GM18517 (cell line): ENCODE measurements at regions not wholly inside any gene's neighbourhood (a gene's known extent, or its start where the extent isn't known, plus 50 kb on each side); places are given as distances from the start of the nearest gene placed in this dataset.

Experiments used
- ATAC-seq: cut with Tn5 transposase; IDR thresholded peaks from one replicate; pipeline ENCODE4 v1.9.1; 2021; ENCODE audit warnings: mild to moderate bottlenecking, moderate library complexity; ENCODE audit not compliant: unreplicated experiment

DNA sequence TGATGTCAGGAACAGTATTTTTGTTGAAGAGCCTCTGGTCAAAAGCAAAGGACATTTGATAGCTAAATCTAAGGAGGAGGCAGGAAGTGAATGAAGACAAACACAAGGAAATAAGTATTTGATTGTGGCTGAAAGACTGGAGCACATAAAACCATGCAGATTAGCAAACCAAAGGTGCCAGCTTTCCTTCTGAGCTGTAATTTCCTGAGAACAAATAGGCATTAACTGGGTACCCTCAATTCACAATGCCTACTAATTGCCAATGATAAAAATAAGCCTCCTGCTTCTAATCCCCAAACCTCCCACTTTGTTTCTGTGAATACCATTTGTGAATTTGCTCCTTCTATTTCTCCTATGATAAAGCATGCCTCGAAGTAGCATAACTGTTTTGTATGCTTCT is 1279.6 kb upstream of the USP15 start:
- ATAC-seq = no peak

DNA sequence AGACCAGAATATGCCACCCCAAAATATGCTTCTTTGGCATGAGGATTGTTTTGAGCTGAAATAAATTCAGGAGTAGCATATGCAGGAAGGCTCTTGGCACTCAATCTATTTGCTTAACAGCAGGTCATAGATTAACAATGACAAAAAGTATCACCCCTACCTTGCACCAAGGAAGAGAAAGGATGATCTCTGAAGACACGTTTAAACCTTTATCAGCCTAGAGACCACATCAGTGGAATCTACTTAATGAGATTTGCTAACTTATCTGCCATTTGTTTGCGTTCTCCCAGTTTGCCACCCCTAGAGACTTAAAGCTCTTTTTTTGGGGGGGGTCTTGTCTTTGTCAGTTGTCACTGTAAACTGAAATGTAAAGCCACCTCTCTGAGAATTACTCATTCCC is 1278.7 kb upstream of the USP15 start:
- ATAC-seq = no peak

DNA sequence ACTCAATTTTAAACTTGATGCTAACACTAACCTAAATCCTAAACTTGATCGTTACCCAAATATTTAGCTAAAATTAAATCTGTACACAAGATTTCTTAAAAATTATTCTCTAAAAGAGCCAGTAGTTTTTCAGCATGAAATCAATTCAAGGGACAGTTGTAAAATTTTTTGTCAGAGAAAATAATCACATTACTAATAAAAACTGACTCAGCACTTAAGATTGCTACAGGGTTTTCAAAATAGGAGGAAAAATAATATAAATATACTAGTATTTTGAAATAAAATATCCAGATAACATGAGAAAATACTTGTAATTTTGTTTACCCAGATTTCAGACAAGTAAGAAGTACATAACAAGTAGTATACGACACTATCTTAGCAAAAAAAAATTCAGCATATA is 1268.1 kb upstream of the USP15 start:
- ATAC-seq = no peak

GRCh38 chr12:60995256-60995825 is 1264.9 kb upstream of the USP15 start:
- no peak for ATAC-seq

- no peak for ATAC-seq
Measured at GRCh38 chr12:60997869-60998378, 1262.3 kb upstream of the USP15 start.

GRCh38 chr12:61009192-61009591 is 1251.0 kb upstream of the USP15 start:
- no peak for ATAC-seq

DNA sequence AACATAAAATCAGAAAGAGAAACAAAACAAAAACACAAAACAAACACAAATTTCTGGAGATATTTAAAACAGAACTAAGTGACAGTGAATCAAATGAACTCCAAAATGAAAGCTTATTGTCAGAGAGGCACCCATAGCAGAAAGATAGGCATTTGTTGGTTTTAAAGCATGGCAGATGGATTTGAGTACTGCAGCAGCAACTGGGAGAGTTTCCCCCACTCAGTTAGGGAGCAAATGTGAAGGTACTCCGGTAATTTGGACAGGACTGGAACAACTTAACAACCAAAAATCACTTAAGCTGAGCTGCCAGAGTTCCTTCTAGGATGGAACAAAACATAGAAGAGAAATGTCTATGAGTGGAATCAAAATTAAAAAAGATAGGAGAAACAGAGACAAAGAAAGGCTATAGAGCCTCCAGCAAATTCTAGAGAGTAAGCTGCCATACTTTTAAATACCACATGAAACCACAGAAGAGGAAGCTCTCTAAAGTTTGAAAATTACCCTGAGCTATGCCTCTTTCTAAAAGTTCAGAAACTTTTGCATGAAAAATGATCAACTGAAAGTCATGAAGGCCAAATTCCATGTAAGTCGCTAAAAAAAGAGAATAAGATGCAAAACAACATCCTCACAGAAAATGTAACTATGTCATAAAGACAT is 1248.3 kb upstream of the USP15 start:
- no peak for ATAC-seq

- ATAC-seq = no peak
Measured at GRCh38 chr12:61018571-61018970, 1241.6 kb upstream of the USP15 start.

GRCh38 chr12:61023231-61023630 is 1237.0 kb upstream of the USP15 start:
- no peak for ATAC-seq

- ATAC-seq = no peak
Measured at GRCh38 chr12:61029516-61029915, 1230.7 kb upstream of the USP15 start.

GRCh38 chr12:61037792-61038191 is 1222.4 kb upstream of the USP15 start:
- no peak for ATAC-seq

DNA sequence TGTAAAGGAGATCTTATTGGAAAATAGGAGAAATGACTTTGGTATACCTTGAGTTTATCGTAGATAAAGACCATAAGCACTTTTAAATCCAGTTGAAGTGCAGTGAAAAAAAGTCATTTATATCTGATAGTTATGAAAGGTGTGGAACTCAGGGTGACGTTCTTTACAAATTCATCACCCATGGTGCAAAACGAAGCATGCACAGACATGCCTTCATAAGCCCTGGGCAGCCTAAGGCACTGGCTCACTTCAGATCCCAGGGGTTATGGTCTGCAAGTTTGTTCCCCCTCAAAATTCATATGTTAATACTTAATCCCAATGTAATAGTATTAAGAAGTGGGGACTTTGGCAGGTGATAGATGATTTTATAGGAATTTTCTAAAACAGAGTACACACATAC is 1216.4 kb upstream of the USP15 start:
- ATAC-seq = no peak

DNA sequence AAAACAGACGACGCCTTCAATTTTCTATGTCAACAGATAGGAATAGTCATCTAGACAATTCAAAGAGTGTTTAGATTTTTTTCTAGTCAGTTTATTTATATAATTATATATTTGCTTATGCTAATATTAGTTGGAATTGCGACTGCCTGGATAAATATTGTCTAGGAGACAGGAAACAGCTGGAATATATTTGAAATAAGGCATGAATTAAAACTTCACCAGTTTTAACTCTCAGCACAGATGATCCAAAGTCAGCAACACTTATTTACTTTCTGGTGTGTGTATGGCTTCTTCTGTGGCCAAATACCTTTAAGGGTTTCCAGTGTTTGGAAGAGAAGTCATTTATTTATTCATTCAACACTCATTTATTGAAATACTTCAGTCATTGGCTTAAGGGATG is 1215.4 kb upstream of the USP15 start:
- ATAC-seq = no peak

DNA sequence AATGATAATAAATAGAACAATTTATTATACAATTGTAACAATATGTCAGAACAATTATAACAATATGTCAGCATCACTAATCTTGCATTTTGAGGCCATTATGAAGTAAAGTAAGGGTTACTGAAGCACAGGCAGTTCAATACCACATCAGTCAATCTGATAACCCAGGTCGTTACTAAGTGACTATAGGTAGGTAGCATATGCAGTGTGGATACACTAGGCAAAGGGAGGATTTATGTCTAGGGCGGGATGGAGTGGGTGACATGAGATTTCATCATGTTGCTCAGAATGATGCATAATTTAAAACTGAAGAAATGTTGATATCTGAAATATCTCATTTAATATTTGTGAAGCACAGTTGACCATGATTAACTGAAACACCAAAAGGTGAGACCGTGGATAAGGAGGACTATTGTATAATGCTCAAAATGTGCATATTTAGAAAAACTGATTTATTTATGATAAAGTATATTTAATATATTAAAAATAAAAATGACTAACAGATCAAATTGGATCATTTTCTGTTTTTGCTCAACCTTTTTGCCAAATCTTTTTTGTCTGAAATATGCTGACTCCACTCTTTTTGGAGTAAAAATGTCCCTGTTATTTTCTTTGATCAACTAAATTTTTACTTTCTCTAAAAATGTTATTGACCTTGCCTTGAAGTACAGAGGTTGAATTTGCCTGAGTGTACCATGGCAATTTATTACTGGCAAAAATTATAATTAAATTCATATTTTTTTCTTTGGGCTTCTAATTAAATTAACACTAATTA is 1189.4 kb upstream of the USP15 start:
- ATAC-seq = no peak

DNA sequence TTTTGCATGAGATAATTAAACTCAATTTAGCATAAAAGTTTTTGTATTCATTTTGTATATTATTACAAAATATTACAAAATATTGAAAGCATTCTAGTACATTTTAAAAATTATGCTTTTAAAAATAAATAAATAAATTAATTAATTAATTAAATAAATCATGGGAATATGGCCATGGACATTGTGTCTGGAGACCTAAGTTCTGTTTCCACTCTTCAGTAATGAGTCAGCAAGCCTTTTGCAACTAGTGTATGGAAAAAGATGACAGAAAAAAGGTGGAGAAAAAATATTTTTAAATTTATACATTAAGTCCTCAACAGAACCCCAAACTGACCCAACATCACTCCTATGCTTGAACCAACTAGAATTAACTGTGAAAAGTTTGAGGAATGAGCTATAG is 1187.5 kb upstream of the USP15 start:
- ATAC-seq = no peak

GRCh38 chr12:61095111-61095510 is 1165.1 kb upstream of the USP15 start:
- ATAC-seq = no peak

- ATAC-seq = no peak
Measured at GRCh38 chr12:61098031-61098580, 1162.1 kb upstream of the USP15 start.

DNA sequence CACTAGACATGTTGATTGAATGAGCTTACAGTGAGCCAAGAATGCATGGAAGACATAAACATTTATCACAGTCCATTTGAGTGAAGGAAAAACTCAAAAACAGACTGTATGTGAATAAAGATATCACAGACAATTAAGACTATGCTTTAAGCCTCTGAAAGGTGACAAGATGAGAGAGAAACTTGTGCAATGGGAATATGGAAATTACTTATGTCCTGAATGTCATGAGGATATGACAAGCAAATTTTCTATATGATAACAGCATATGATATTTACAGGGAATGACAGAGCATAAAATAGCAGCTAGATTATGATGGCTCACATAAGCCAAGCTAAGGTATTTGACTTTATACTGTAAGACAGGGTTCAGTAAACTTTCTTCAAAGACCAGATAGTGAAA is 1153.1 kb upstream of the USP15 start:
- ATAC-seq = no peak

GRCh38 chr12:61111218-61111617 is 1149.0 kb upstream of the USP15 start:
- ATAC-seq = no peak

GRCh38 chr12:61137677-61138414 is 1122.4 kb upstream of the USP15 start:
- ATAC-seq = no peak

GRCh38 chr12:61138415-61138759 is 1121.8 kb upstream of the USP15 start:
- no peak for ATAC-seq
